PFSK-1 (cell line): ENCODE measurements at regions not wholly inside any gene's neighbourhood (a gene's known extent, or its start where the extent isn't known, plus 50 kb on each side); places are given as distances from the start of the nearest gene placed in this dataset.

ENCODE experiments used
- FOXP2 ChIP-seq: optimal IDR thresholded peaks from 2 replicates; pipeline ENCODE3; 2011; ENCODE audit warnings: borderline replicate concordance, control low read depth, inconsistent platforms; ENCODE audit not compliant: insufficient read depth; ENCODE audit errors: extremely low read length, extremely low read depth
- POLR2AphosphoS5 ChIP-seq: IDR thresholded peaks from 2 replicates; pipeline ENCODE4 v1.6.1; 2012; ENCODE audit warnings: low read depth, mild to moderate bottlenecking, control low read depth, low read length, moderate library complexity
- REST ChIP-seq, 2 experiments: IDR thresholded peaks; 2 replicates each; pipeline versions ENCODE4 v1.6.1 to v1.8.0; 2011 to 2012; ENCODE audit warnings: low read depth in 2 of 2, low read length in 2 of 2, control low read depth in 1 of 2, inconsistent platforms in 1 of 2, mild to moderate bottlenecking in 1 of 2, moderate library complexity in 1 of 2; ENCODE audit not compliant: insufficient read depth in 1 of 2
- SIN3A ChIP-seq: IDR thresholded peaks from 2 replicates; pipeline ENCODE4 v1.6.1; 2012; ENCODE audit warnings: mild to moderate bottlenecking, low read length, moderate library complexity, borderline replicate concordance; ENCODE audit not compliant: insufficient read depth
- TAF1 ChIP-seq: IDR thresholded peaks from 2 replicates; pipeline ENCODE4 v1.6.1; 2012; ENCODE audit warnings: low read length, control low read depth, borderline replicate concordance; ENCODE audit not compliant: insufficient read depth

- TF ChIP-seq POLR2AphosphoS5, result no peak
- no peak for TF ChIP-seq FOXP2
- no peak for TF ChIP-seq SIN3A
- TF ChIP-seq TAF1, result no peak
- no peak for TF ChIP-seq REST (IDR thresholded peaks at IDR 0.05; ENCODE audit: insufficient read depth in 1 of 2, low read depth in 2 of 2, low read length in 2 of 2)
Measured at GRCh38 chr20:7294816-7295360, 527.4 kb downstream of the BMP2 start.

- no peak for TF ChIP-seq TAF1
Measured at GRCh38 chr20:7301807-7302206, 534.3 kb downstream of the BMP2 start.

- TF ChIP-seq REST (IDR thresholded peaks at IDR 0.05; ENCODE audit: insufficient read depth in 1 of 2, low read depth in 2 of 2, low read length in 2 of 2), result no peak
- no peak for TF ChIP-seq SIN3A
- TF ChIP-seq POLR2AphosphoS5, result no peak
- no peak for TF ChIP-seq TAF1
- TF ChIP-seq FOXP2, result no peak
Measured at GRCh38 chr20:7302250-7302649, 534.8 kb downstream of the BMP2 start.

- no peak for TF ChIP-seq TAF1
- TF ChIP-seq FOXP2, result no peak
- no peak for TF ChIP-seq POLR2AphosphoS5
- no peak for TF ChIP-seq REST (IDR thresholded peaks at IDR 0.05; ENCODE audit: insufficient read depth in 1 of 2, low read depth in 2 of 2, low read length in 2 of 2)
- no peak for TF ChIP-seq SIN3A
Measured at GRCh38 chr20:7305976-7306375, 538.5 kb downstream of the BMP2 start.

GRCh38 chr20:7308163-7308562 lies 540.7 kb downstream of the BMP2 start:
- TF ChIP-seq TAF1 (no peak), SIN3A (no peak), POLR2AphosphoS5 (no peak), FOXP2 (no peak), REST (IDR thresholded peaks at IDR 0.05; ENCODE audit: insufficient read depth in 1 of 2, low read depth in 2 of 2, low read length in 2 of 2) (no peak)
